Upper lobe of left lung (tissue), 4 donors: ENCODE measurements at regions not wholly inside any gene's neighbourhood (a gene's known extent, or its start where the extent isn't known, plus 50 kb on each side); places are given as distances from the start of the nearest gene placed in this dataset.

ENCODE experiments used
- CTCF ChIP-seq, 6 experiments: fragments of 450-650 bp in 4 of 6; fragments of 200-600 bp in 2 of 6; sonication (generic) in 2 of 6; IDR thresholded peaks; one replicate each; pipeline ENCODE4 v1.5.1; 2016 to 2019; ENCODE audit warnings: antibody characterized with exemption in 6 of 6
- EP300 ChIP-seq, 4 donors: sonication (generic); formaldehyde crosslinking; IDR thresholded peaks; one replicate each; pipeline ENCODE4 v1.5.1; 2017; ENCODE audit warnings: antibody characterized with exemption in 4 of 4, control low read depth in 2 of 4
- POLR2A ChIP-seq, 4 donors: fragments of 450-650 bp; IDR thresholded peaks; one replicate each; pipeline ENCODE4 v1.5.1; 2016 to 2017; ENCODE audit warnings: antibody characterized with exemption in 4 of 4, mild to moderate bottlenecking in 2 of 4
- POLR2AphosphoS5 ChIP-seq, 2 donors: sonication (generic); formaldehyde crosslinking; IDR thresholded peaks; one replicate each; pipeline ENCODE4 v1.5.1; 2017; ENCODE audit warnings: antibody characterized with exemption in 2 of 2

GRCh38 chr1:235918465-235918864, 51.8 kb upstream of the LYST start:
- TF ChIP-seq POLR2A (IDR thresholded peaks at IDR 0.05) (no peak), CTCF (IDR thresholded peaks at IDR 0.05) (no peak), EP300 (IDR thresholded peaks at IDR 0.05) (no peak), POLR2AphosphoS5 (IDR thresholded peaks at IDR 0.05) (no peak)
